ENCODE measurements at regions not wholly inside any gene's neighbourhood (a gene's known extent, or its start where the extent isn't known, plus 50 kb on each side); places are given as distances from the start of the nearest gene placed in this dataset.

DNA sequence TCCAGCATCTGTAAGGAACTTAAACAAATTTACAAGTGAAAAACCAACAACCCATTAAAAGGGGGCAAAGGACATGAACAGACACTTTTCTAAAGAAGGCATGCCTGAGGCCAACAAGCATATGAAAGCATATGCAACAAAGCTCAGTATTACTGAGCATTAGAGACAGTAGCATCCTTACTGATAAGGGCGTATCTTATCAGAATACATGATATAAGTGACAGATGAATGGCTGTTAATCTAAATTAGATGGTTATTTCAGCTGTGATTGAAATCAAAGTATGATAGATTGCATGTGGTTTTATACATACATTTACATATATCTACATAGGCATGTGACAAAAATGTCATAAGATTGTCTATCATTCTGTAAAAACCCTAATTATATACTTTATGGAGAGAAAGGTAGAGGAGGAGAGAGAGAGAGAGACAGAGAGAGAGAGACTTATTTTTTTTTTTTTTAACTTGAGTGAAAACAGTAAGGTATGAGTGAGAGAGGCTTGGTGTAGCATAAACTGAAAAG, 1240.7 kb downstream of the FAM181B start:
- H3K79me2 ChIP-seq (ENCODE audit: control insufficient read depth, insufficient read depth, low read length) = no peaks in the 10 kb centered on the region
- H3K4me2 ChIP-seq (ENCODE audit: insufficient read depth, low read length) = no peak overlapping the region
- dilution Hi-C loops (cut with MboI; ENCODE audit: extremely low pct_ligation_motif_present, low sequenced_read_pairs) (no loop called here), intact Hi-C loops (cut with micrococcal nuclease) (no loop called here)
- H3K9ac ChIP-seq (replicated peaks; ENCODE audit: extremely low read depth, insufficient read depth, low read length) = no peak overlapping the region
- H3K27me3 ChIP-seq (ENCODE audit: control insufficient read depth in 2 of 2, insufficient read depth in 2 of 2, low read length in 2 of 2) = no peaks in the 10 kb centered on the region
- H3K9me1 ChIP-seq (replicated peaks; ENCODE audit: control insufficient read depth, extremely low read depth, insufficient read depth, low read length) = no peaks in the 10 kb centered on the region
- no peaks in the 10 kb centered on the region for H3K36me3 ChIP-seq (ENCODE audit: control insufficient read depth in 2 of 2, extremely low read depth in 1 of 2, insufficient read depth in 2 of 2, low read length in 2 of 2)
- FAIRE-seq = no peak
- H3K4me3 ChIP-seq (replicated peaks in 1 of 3; ENCODE audit: insufficient read depth in 1 of 3, low read depth in 1 of 3, low read length in 3 of 3) = no peak overlapping the region
- no peak overlapping the region for H2AFZ ChIP-seq (ENCODE audit: low read depth, low read length)
- TF ChIP-seq, protein P1, sequence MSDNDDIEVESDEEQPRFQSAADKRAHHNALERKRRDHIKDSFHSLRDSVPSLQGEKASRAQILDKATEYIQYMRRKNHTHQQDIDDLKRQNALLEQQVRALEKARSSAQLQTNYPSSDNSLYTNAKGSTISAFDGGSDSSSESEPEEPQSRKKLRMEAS (IDR thresholded peaks at IDR 0.05; ENCODE audit: insufficient read depth, insufficient read length) = no peak
- no peak for TF ChIP-seq POLR2AphosphoS5 (IDR thresholded peaks at IDR 0.05; ENCODE audit: insufficient read depth, low read depth, low read length)
- no peak for TF ChIP-seq GATA2 (IDR thresholded peaks at IDR 0.05; ENCODE audit: insufficient read depth, insufficient read length, low read depth, low read length)
- no peak for TF ChIP-seq FOS (IDR thresholded peaks at IDR 0.05; ENCODE audit: borderline replicate concordance, insufficient read depth, low read length)
- no peak for TF ChIP-seq MYC (IDR thresholded peaks at IDR 0.05; ENCODE audit: low read depth, low read length)
- TF ChIP-seq, protein P2, sequence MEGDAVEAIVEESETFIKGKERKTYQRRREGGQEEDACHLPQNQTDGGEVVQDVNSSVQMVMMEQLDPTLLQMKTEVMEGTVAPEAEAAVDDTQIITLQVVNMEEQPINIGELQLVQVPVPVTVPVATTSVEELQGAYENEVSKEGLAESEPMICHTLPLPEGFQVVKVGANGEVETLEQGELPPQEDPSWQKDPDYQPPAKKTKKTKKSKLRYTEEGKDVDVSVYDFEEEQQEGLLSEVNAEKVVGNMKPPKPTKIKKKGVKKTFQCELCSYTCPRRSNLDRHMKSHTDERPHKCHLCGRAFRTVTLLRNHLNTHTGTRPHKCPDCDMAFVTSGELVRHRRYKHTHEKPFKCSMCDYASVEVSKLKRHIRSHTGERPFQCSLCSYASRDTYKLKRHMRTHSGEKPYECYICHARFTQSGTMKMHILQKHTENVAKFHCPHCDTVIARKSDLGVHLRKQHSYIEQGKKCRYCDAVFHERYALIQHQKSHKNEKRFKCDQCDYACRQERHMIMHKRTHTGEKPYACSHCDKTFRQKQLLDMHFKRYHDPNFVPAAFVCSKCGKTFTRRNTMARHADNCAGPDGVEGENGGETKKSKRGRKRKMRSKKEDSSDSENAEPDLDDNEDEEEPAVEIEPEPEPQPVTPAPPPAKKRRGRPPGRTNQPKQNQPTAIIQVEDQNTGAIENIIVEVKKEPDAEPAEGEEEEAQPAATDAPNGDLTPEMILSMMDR (IDR thresholded peaks at IDR 0.05; ENCODE audit: extremely low read depth in 1 of 2, insufficient read depth in 1 of 2, low read depth in 1 of 2, low read length in 2 of 2) = no peak
- TF ChIP-seq POLR2A (IDR thresholded peaks at IDR 0.05; ENCODE audit: low read depth, low read length) = no peak
- ChIA-PET POLR2A (no interaction called here), CTCF (no interaction called here)
- BruUV-seq (replicated peaks) = no TSS peak
- no peaks in the 10 kb centered on the region for H3K9me3 ChIP-seq (replicated peaks; ENCODE audit: control insufficient read depth, insufficient read depth, low read length)
- H3K4me1 ChIP-seq (ENCODE audit: control insufficient read depth, extremely low read depth, insufficient read depth, low read length) = no peaks in the 10 kb centered on the region
- H3K27ac ChIP-seq (ENCODE audit: insufficient read depth, low read depth, low read length) = no peak overlapping the region
- H4K20me1 ChIP-seq (replicated peaks; ENCODE audit: control insufficient read depth, extremely low read depth, insufficient read depth, low read length) = no peaks in the 10 kb centered on the region
- DNase-seq (ENCODE audit: low read depth, low spot score) = no peak
